ENCODE measurements at regions not wholly inside any gene's neighbourhood (a gene's known extent, or its start where the extent isn't known, plus 50 kb on each side); places are given as distances from the start of the nearest gene placed in this dataset.

- Mint-ChIP-seq H3K9me3 (peaks cover 16% of the 10 kb centered on the region in 2 experiments), H3K27me3 (ENCODE audit: low read depth) (peaks cover 28% of the 10 kb centered on the region), H3K4me1 (peaks cover 4 to 5% of the 10 kb centered on the region in 2 experiments; a peak in 1 of 4 replicates), H3K4me3 (no peak overlapping the region), H3K36me3 (ENCODE audit: insufficient read depth in 1 of 3, low read depth in 3 of 3) (peaks cover 7 to 16% (median 10%) of the 10 kb centered on the region in 3 experiments), H3K27ac (no peak overlapping the region)
- no peaks in the 10 kb centered on the region for H3K79me2 ChIP-seq (ENCODE audit: insufficient read depth, low read length)
- no peaks in the 10 kb centered on the region for H3K27me3 ChIP-seq (ENCODE audit: insufficient read depth, low read length)
- H2BK15ac ChIP-seq (ENCODE audit: low read depth, low read length), result no peak overlapping the region
- H2AFZ ChIP-seq (ENCODE audit: low read length), result no peak overlapping the region
- no peak overlapping the region for H3K56ac ChIP-seq (ENCODE audit: insufficient read length, low read depth, low read length)
- no peak overlapping the region for H2AK5ac ChIP-seq (ENCODE audit: insufficient read length, low read length)
- H3K23me2 ChIP-seq (ENCODE audit: insufficient read length, low read depth, low read length, poor library complexity, severe bottlenecking), result no peaks in the 10 kb centered on the region
- no peak overlapping the region for H3K23ac ChIP-seq (ENCODE audit: insufficient read length, low read depth, low read length)
- H4K8ac ChIP-seq (replicated peaks; ENCODE audit: insufficient read length, low read depth, low read length), result no peak overlapping the region
- H3T11ph ChIP-seq (ENCODE audit: low read length), result no peak overlapping the region
- H3K79me1 ChIP-seq (ENCODE audit: insufficient read depth, low read depth, low read length, poor library complexity, severe bottlenecking), result no peaks in the 10 kb centered on the region
- H3K4me1 ChIP-seq (ENCODE audit: insufficient read depth, low read length), result no peaks in the 10 kb centered on the region
- no CpG with 5 or more reads among the region's 1 CpG for WGBS (ENCODE audit: extremely low coverage, insufficient read length, low lambda C conversion rate)
- H2BK20ac ChIP-seq (ENCODE audit: low read depth, low read length, poor library complexity, severe bottlenecking), result no peak overlapping the region
- H4K20me1 ChIP-seq (ENCODE audit: control insufficient read depth, insufficient read depth, insufficient read length), result no peaks in the 10 kb centered on the region
- H4K91ac ChIP-seq (ENCODE audit: insufficient read length, low read depth, low read length), result no peak overlapping the region
- TF ChIP-seq CTCF (conservative IDR thresholded peaks at IDR 0.05), result no peak
- H2BK5ac ChIP-seq (ENCODE audit: insufficient read length, low read length), result no peak overlapping the region
- no peak overlapping the region for H3K4ac ChIP-seq (ENCODE audit: low read depth, low read length)
- peaks cover 3% of the 10 kb centered on the region for H3K9me3 ChIP-seq (ENCODE audit: control insufficient read depth, low read depth, low read length)
- no peak overlapping the region for H3K14ac ChIP-seq (ENCODE audit: insufficient read depth, low read length)
- no peak overlapping the region for H3K4me2 ChIP-seq (ENCODE audit: insufficient read depth, insufficient read length, low read length)
- no peak overlapping the region for H3K9ac ChIP-seq (ENCODE audit: extremely low read depth, insufficient read length, low read length)
- DNase-seq, result no peak
- no peak overlapping the region for H4K5ac ChIP-seq (ENCODE audit: insufficient read length, low read depth, low read length)
- H3K27ac ChIP-seq (ENCODE audit: insufficient read length, low read depth, low read length), result no peak overlapping the region
- no peak overlapping the region for H2BK120ac ChIP-seq (ENCODE audit: low read depth, low read length, poor library complexity, severe bottlenecking)
- H3K18ac ChIP-seq (ENCODE audit: insufficient read length, low read depth, low read length), result no peak overlapping the region
- no peak overlapping the region for H2BK12ac ChIP-seq (ENCODE audit: insufficient read length, low read depth, low read length)
Measured at GRCh38 chr2:64932116-64932370, 57.2 kb upstream of the SLC1A4 start.

All from H9 (cell line).